ENCODE measurements at regions not wholly inside any gene's neighbourhood (a gene's known extent, or its start where the extent isn't known, plus 50 kb on each side); places are given as distances from the start of the nearest gene placed in this dataset.

DNA sequence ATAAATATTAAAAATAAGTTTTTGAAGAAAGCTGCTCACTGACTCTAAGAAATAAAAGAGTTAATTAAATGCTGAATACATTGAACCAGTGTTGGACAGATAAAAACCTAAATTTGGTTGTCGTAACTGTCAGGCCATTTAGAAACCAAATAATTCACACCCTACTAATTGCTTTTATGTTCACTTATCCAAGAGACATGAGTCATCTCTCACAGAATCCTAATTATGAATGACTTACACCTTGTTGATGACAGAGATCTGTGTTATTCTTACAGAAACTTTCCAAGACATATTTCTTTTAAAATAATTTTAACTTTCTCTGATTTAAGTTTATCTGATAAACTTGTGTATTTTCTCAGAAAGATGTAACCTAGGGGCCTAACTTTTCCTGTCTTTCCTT, 250.7 kb downstream of the IKZF2 start:
- no peaks in the 10 kb centered on the region for H3K36me3 ChIP-seq
- H3K4me1 ChIP-seq (replicated peaks) = no peaks in the 10 kb centered on the region
- H3K4me3 ChIP-seq = no peak overlapping the region
- TF ChIP-seq, protein P1, sequence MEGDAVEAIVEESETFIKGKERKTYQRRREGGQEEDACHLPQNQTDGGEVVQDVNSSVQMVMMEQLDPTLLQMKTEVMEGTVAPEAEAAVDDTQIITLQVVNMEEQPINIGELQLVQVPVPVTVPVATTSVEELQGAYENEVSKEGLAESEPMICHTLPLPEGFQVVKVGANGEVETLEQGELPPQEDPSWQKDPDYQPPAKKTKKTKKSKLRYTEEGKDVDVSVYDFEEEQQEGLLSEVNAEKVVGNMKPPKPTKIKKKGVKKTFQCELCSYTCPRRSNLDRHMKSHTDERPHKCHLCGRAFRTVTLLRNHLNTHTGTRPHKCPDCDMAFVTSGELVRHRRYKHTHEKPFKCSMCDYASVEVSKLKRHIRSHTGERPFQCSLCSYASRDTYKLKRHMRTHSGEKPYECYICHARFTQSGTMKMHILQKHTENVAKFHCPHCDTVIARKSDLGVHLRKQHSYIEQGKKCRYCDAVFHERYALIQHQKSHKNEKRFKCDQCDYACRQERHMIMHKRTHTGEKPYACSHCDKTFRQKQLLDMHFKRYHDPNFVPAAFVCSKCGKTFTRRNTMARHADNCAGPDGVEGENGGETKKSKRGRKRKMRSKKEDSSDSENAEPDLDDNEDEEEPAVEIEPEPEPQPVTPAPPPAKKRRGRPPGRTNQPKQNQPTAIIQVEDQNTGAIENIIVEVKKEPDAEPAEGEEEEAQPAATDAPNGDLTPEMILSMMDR (IDR thresholded peaks at IDR 0.05) = no peak
- TF ChIP-seq POLR2AphosphoS5 (IDR thresholded peaks at IDR 0.05) = no peak
- no peak for TF ChIP-seq POLR2A (IDR thresholded peaks at IDR 0.05)
- H3K9me3 ChIP-seq = no peaks in the 10 kb centered on the region
- no peak for DNase-seq (ENCODE audit: low spot score)
- H3K27me3 ChIP-seq (replicated peaks; ENCODE audit: insufficient read depth) = no peaks in the 10 kb centered on the region
- 58% methylated on average over 1 of the region's 1 CpG for WGBS
- intact Hi-C loops (cut with DNase I) = no loop called here
- H3K27ac ChIP-seq = no peak overlapping the region

DNA sequence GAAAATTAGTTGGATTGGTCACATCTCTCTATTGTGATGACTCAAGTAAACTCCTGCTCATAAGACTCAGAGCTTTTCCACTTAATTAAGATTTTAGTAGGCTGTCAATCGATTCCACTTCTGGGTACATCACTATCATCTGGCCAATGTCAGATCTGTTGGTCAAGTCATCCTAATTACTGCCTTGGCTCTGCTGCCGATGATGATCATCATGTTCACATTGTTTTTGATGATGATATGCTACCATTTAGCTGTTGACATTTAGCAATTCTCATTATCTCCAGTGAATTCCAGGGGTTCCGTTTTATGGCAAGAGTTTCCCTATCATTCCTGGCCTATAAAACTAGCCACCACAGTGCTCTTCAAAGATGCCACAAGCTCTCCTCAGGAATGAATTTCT, 253.4 kb downstream of the IKZF2 start:
- intact Hi-C loops (cut with DNase I) = no loop called here
- TF ChIP-seq POLR2A (IDR thresholded peaks at IDR 0.05) = no peak
- no peak for TF ChIP-seq POLR2AphosphoS5 (IDR thresholded peaks at IDR 0.05)
- TF ChIP-seq, protein P1 (IDR thresholded peaks at IDR 0.05) = no peak

DNA sequence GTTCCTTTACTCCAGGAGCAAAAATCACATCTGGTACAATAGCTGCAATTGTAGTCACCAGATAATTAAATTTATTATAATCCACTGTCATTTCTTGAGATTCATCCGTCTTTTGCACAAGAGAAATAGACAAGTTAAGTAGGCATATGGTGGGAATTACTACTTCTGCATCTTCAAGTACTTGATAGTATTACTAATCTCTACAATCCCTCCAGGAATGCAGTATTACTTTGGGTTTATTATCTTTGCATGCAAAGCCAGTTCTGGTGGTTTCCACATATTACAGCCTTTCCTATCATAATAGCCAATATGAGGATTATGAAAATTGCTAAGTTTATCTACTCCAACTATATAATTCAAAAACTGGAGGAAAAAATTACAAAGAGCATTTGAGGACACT, 254.1 kb downstream of the IKZF2 start:
- Histone ChIP-seq H3K27ac (no peak overlapping the region), H3K36me3 (no peaks in the 10 kb centered on the region), H3K9me3 (no peaks in the 10 kb centered on the region), H3K27me3 (replicated peaks; ENCODE audit: insufficient read depth) (no peaks in the 10 kb centered on the region), H3K4me3 (no peak overlapping the region), H3K4me1 (replicated peaks) (no peaks in the 10 kb centered on the region)
- DNase-seq (ENCODE audit: low spot score) = no peak
- 96% methylated on average over 1 of the region's 1 CpG for WGBS
- intact Hi-C loops (cut with DNase I) = no loop called here
- TF ChIP-seq, protein P1 (IDR thresholded peaks at IDR 0.05) = no peak
- no peak for TF ChIP-seq POLR2AphosphoS5 (IDR thresholded peaks at IDR 0.05)
- no peak for TF ChIP-seq POLR2A (IDR thresholded peaks at IDR 0.05)

More for the DNA sequence above, 253.4 kb downstream of the IKZF2 start:
- no peak for DNase-seq (ENCODE audit: low spot score)
- Histone ChIP-seq H3K4me1 (replicated peaks) (no peaks in the 10 kb centered on the region), H3K9me3 (no peaks in the 10 kb centered on the region), H3K27me3 (replicated peaks; ENCODE audit: insufficient read depth) (no peaks in the 10 kb centered on the region), H3K27ac (no peak overlapping the region), H3K36me3 (no peaks in the 10 kb centered on the region), H3K4me3 (no peak overlapping the region)
- WGBS = 95% methylated on average over 3 of the region's 3 CpGs

DNA sequence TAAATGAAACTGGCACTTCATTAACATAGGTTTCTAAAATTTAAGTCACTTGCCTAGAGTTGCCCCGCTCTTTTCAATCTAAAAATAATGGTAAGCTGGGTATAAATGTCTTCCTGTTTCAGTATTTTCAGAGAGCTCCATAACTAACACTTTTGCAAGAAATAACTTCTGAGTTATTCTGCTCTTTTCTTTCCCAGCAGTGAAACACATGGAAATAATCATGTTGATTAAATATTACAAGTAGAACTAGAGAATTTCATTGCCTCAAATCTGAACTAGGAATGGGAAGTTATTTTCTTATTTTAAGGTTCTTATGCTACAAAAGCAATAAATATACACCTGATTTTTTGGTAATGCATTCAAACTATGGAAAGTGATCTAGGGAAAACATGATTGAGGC, 257.4 kb downstream of the IKZF2 start:
- intact Hi-C loops (cut with DNase I) = no loop called here
- Histone ChIP-seq H3K27me3 (replicated peaks; ENCODE audit: insufficient read depth) (no peaks in the 10 kb centered on the region), H3K27ac (no peak overlapping the region), H3K36me3 (no peaks in the 10 kb centered on the region), H3K4me1 (replicated peaks) (no peaks in the 10 kb centered on the region), H3K9me3 (no peaks in the 10 kb centered on the region), H3K4me3 (no peak overlapping the region)
- no peak for DNase-seq (ENCODE audit: low spot score)
- TF ChIP-seq, protein P1 (IDR thresholded peaks at IDR 0.05) = no peak
- WGBS = 93% methylated on average over 1 of the region's 1 CpG

DNA sequence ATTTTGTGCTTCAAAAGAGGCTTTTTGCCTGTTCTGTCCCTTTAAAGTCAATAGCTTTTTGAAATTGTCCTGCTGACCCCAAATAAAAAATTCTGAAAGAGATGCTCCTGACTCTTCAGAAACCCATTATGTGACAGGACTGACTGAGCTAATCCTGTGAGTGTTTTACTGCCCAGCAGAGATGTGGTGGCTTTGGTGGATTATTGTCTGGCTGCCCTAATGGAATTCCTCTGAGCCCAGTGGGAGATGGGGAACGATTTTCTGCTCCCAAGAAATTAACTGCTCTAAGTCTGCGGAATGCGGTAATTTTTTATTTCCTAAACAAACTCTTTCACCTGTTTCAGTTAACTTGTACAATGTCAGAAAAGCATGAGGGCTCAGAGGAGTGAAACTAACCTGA, 258.2 kb downstream of the IKZF2 start:
- H3K27me3 ChIP-seq (replicated peaks; ENCODE audit: insufficient read depth) = no peaks in the 10 kb centered on the region
- WGBS = 37% methylated on average over 3 of the region's 3 CpGs
- no peak for DNase-seq (ENCODE audit: low spot score)
- no peak overlapping the region for H3K4me3 ChIP-seq
- intact Hi-C loops (cut with DNase I) = no loop called here
- no peaks in the 10 kb centered on the region for H3K4me1 ChIP-seq (replicated peaks)
- H3K36me3 ChIP-seq = no peaks in the 10 kb centered on the region
- TF ChIP-seq, protein P1 (IDR thresholded peaks at IDR 0.05) = no peak
- H3K27ac ChIP-seq = no peak overlapping the region
- H3K9me3 ChIP-seq = no peaks in the 10 kb centered on the region

Data from prostate gland (tissue), 2 donors.